ENCODE measurements at regions not wholly inside any gene's neighbourhood (a gene's known extent, or its start where the extent isn't known, plus 50 kb on each side); places are given as distances from the start of the nearest gene placed in this dataset.

DNA sequence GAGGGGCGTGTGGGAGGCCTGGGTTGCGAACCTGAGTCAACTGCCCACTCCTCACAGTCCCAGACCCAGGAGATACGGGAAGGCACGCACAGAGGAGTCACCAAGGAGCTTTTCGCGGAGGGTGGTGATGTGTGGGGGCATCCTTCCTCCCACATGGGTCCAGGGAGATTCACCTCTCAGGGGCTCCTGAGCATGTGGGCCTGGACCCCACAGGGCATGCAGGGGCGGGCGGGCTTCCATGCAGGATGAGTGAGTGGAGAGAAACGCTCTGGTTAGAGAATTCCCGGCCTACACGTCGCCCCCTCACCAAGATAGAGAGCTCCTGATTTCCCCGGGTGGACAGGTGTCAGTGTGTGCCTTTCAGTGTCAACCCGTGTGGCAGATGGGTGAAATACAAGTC lies 641.7 kb upstream of the FZD8 start:
- no peak overlapping the region for H3K14ac ChIP-seq (replicated peaks; ENCODE audit: low read depth, low read length)
- no TSS peak for BruUV-seq (replicated peaks)
- H2BK20ac ChIP-seq (ENCODE audit: low read depth, low read length), result no peak overlapping the region
- dilution Hi-C loops (cut with HindIII; ENCODE audit: low sequenced_read_pairs, unreplicated experiment) (no loop called here), in situ Hi-C loops (cut with MboI; ENCODE audit: low sequenced_read_pairs) (no loop called here), intact Hi-C loops (cut with micrococcal nuclease) (no loop called here)
- no peaks in the 10 kb centered on the region for H3K79me1 ChIP-seq (ENCODE audit: low read depth in 1 of 2, low read length in 2 of 2)
- no peak overlapping the region for H3K4me2 ChIP-seq (ENCODE audit: low read depth, low read length)
- no peaks in the 10 kb centered on the region for H4K20me1 ChIP-seq (ENCODE audit: insufficient read depth, low read length)
- H2AK5ac ChIP-seq (ENCODE audit: low read depth, low read length), result no peak overlapping the region
- H3K9me3 ChIP-seq (ENCODE audit: control insufficient read depth, insufficient read depth, low read length), result no peaks in the 10 kb centered on the region
- no peak overlapping the region for H2BK120ac ChIP-seq (ENCODE audit: low read depth, low read length)
- H4K91ac ChIP-seq (ENCODE audit: insufficient read depth, low read depth, low read length), result no peak overlapping the region
- H3K18ac ChIP-seq (ENCODE audit: low read depth, low read length), result no peak overlapping the region
- no peaks in the 10 kb centered on the region for H3K9me1 ChIP-seq (ENCODE audit: insufficient read depth, low read length)
- H3K4ac ChIP-seq (ENCODE audit: low read depth, low read length), result no peak overlapping the region
- no peak overlapping the region for H3K4me3 ChIP-seq (ENCODE audit: insufficient read depth, low read depth, low read length)
- TF ChIP-seq MAFK (IDR thresholded peaks at IDR 0.05; ENCODE audit: low read depth, low read length), result no peak
- TF ChIP-seq FOS (IDR thresholded peaks at IDR 0.05; ENCODE audit: low read depth, low read length), result no peak
- TF ChIP-seq RFX5 (IDR thresholded peaks at IDR 0.05; ENCODE audit: low read depth, low read length), result no peak
- no peak for TF ChIP-seq RAD21 (IDR thresholded peaks at IDR 0.05; ENCODE audit: low read length)
- no peak for TF ChIP-seq CHD1 (IDR thresholded peaks at IDR 0.05; ENCODE audit: low read depth, low read length)
- no peak for TF ChIP-seq SMC3 (IDR thresholded peaks at IDR 0.05; ENCODE audit: low read depth, low read length)
- TF ChIP-seq, protein P1, sequence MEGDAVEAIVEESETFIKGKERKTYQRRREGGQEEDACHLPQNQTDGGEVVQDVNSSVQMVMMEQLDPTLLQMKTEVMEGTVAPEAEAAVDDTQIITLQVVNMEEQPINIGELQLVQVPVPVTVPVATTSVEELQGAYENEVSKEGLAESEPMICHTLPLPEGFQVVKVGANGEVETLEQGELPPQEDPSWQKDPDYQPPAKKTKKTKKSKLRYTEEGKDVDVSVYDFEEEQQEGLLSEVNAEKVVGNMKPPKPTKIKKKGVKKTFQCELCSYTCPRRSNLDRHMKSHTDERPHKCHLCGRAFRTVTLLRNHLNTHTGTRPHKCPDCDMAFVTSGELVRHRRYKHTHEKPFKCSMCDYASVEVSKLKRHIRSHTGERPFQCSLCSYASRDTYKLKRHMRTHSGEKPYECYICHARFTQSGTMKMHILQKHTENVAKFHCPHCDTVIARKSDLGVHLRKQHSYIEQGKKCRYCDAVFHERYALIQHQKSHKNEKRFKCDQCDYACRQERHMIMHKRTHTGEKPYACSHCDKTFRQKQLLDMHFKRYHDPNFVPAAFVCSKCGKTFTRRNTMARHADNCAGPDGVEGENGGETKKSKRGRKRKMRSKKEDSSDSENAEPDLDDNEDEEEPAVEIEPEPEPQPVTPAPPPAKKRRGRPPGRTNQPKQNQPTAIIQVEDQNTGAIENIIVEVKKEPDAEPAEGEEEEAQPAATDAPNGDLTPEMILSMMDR (conservative IDR thresholded peaks at IDR 0.05; ENCODE audit: low read depth, low read length), result no peak
- TF ChIP-seq RCOR1 (IDR thresholded peaks at IDR 0.05; ENCODE audit: insufficient replicate concordance, low read length), result no peak
- no peak for TF ChIP-seq MAZ (IDR thresholded peaks at IDR 0.05; ENCODE audit: borderline replicate concordance, low read depth, low read length)
- no peak for TF ChIP-seq ELK1 (IDR thresholded peaks at IDR 0.05; ENCODE audit: borderline replicate concordance, low read depth, low read length)
- no peak for TF ChIP-seq USF2 (IDR thresholded peaks at IDR 0.05; ENCODE audit: low read depth, low read length)
- no peak for TF ChIP-seq BHLHE40 (IDR thresholded peaks at IDR 0.05; ENCODE audit: low read depth, low read length)
- no peak for TF ChIP-seq MXI1 (IDR thresholded peaks at IDR 0.05; ENCODE audit: borderline replicate concordance, low read depth, low read length)
- no peak for TF ChIP-seq POLR2A (IDR thresholded peaks at IDR 0.05; ENCODE audit: low read depth, low read length)
- no peak for TF ChIP-seq NFE2L2 (IDR thresholded peaks at IDR 0.05; ENCODE audit: low read depth, low read length)
- TF ChIP-seq CEBPB (IDR thresholded peaks at IDR 0.05; ENCODE audit: low read depth, low read length), result no peak
- H3K27ac ChIP-seq (ENCODE audit: insufficient read depth, low read length), result no peak overlapping the region
- ChIA-PET CTCF (no interaction called here), POLR2A (ENCODE audit: unreplicated experiment) (no interaction called here)
- H2AK9ac ChIP-seq (replicated peaks; ENCODE audit: low read depth, low read length, poor library complexity), result no peak overlapping the region
- ATAC-seq (ENCODE audit: low read depth) (no peak), DNase-seq (no peak)
- H3K36me3 ChIP-seq (ENCODE audit: control insufficient read depth, insufficient read depth, low read length), result no peaks in the 10 kb centered on the region
- H3K56ac ChIP-seq (ENCODE audit: extremely low read depth, insufficient read depth, low read length), result no peak overlapping the region
- H3K9ac ChIP-seq (ENCODE audit: low read depth, low read length), result no peak overlapping the region
- peaks cover 2% of the 10 kb centered on the region; the same call in 1 of the 2 replicates for H3K4me1 ChIP-seq (ENCODE audit: control insufficient read depth, insufficient read depth, low read length)
- H2AFZ ChIP-seq (replicated peaks; ENCODE audit: low read length, poor library complexity), result no peak overlapping the region
- no peak overlapping the region for H2BK15ac ChIP-seq (ENCODE audit: low read depth, low read length)
- H4K5ac ChIP-seq (ENCODE audit: low read depth, low read length), result no peak overlapping the region
- H2BK5ac ChIP-seq (ENCODE audit: low read depth, low read length, poor library complexity, severe bottlenecking), result no peak overlapping the region
- H3K27me3 ChIP-seq (ENCODE audit: control insufficient read depth, insufficient read depth, low read length), result no peaks in the 10 kb centered on the region
- no CpG with 5 or more reads among the region's 14 CpGs for WGBS, 2 experiments (ENCODE audit: extremely low coverage in 2 of 2, insufficient read length in 1 of 2)
- no peak overlapping the region for H4K8ac ChIP-seq (ENCODE audit: low read depth in 2 of 2, low read length in 2 of 2)
- H3K23ac ChIP-seq (ENCODE audit: low read depth, low read length), result no peak overlapping the region

All from IMR-90 (cell line).